K562 (cell line): ENCODE measurements at regions not wholly inside any gene's neighbourhood (a gene's known extent, or its start where the extent isn't known, plus 50 kb on each side); places are given as distances from the start of the nearest gene placed in this dataset.

ENCODE experiments used
- ATAC-seq: fragments of 200-7000 bp; cut with Tn5 transposase; 3 replicates; pipeline ENCODE4 v1.9.1; 2020; ENCODE audit warnings: moderate library complexity
- BruUV-seq: library from RNA; stranded (reverse); fragments of 400-500 nt; replicated peaks from 2 replicates; lab custom pipeline; 2021; lab: Mats Ljungman, UMichigan
- CTCF ChIA-PET: fragments of 300-600 bp; formaldehyde crosslinking; extraction: SDS; loops from one replicate; lab custom pipeline; 2021; ENCODE audit warnings: low intra/inter-chr PET ratio; lab: Yijun Ruan, JAX
- POLR2A ChIA-PET: fragments of 300-600, 350-650 bp; sonication (Branson Sonifier 250); formaldehyde crosslinking; extraction: SDS; loops from one replicate; lab custom pipeline; 2021; ENCODE audit warnings: antibody characterized with exemption, inconsistent platforms; lab: Yijun Ruan, JAX
- DNase-seq, 4 experiments: peaks; one replicate each; pipeline versions ENCODE4 v3.0.0 to v3.0.0-alpha.2; 2011 to 2018; ENCODE audit warnings: low spot score in 3 of 4, mixed read lengths in 3 of 4; ENCODE audit errors: extremely low read depth in 1 of 4
- FAIRE-seq: peaks from 2 replicates; lab custom pipeline; 2011; peaks lifted over from hg19 to GRCh38; lab: Jason Lieb, UNC
- H2AFZ ChIP-seq: 2 replicates; pipeline ENCODE4 v1.6.0; 2011; ENCODE audit warnings: low read depth, low read length, control low read depth, inconsistent platforms
- H3K27ac ChIP-seq: fragments of 200-600 bp; 3 replicates; pipeline ENCODE4 v1.8.0; 2011; ENCODE audit warnings: low read depth, mild to moderate bottlenecking, control low read depth, inconsistent platforms, low read length, moderate library complexity, mixed read lengths; ENCODE audit errors: extremely low read depth
- H3K27me3 ChIP-seq, 2 experiments: fragments of 300-600 bp in 1 of 2; 2 replicates in 1 of 2; 3 replicates in 1 of 2; pipeline versions ENCODE4 v1.6.0 to v1.8.0; 2011; ENCODE audit warnings: inconsistent platforms in 2 of 2, low read length in 2 of 2, mild to moderate bottlenecking in 1 of 2, mixed read lengths in 1 of 2, moderate library complexity in 1 of 2; ENCODE audit not compliant: control insufficient read depth in 2 of 2, insufficient read depth in 2 of 2
- H3K36me3 ChIP-seq: fragments of 300-600 bp; 3 replicates; pipeline ENCODE4 v1.8.0; 2011; ENCODE audit warnings: mild to moderate bottlenecking, low read length, inconsistent platforms; ENCODE audit not compliant: control insufficient read depth, insufficient read depth
- H3K4me1 ChIP-seq, 2 experiments: fragments of 200-600 bp in 1 of 2; replicated peaks in 1 of 2; 2 replicates in 1 of 2; 3 replicates in 1 of 2; pipeline versions ENCODE4 v1.5.1 to v1.8.0; 2011; ENCODE audit warnings: inconsistent platforms in 2 of 2, low read length in 2 of 2, mild to moderate bottlenecking in 1 of 2, mixed read lengths in 1 of 2, moderate library complexity in 1 of 2; ENCODE audit not compliant: control insufficient read depth in 2 of 2, insufficient read depth in 2 of 2
- H3K4me2 ChIP-seq: 2 replicates; pipeline ENCODE4 v1.6.1; 2011; ENCODE audit warnings: low read length, control low read depth, inconsistent platforms, mixed read lengths; ENCODE audit not compliant: insufficient read depth
- H3K4me3 ChIP-seq: fragments of 200-600 bp; sonication (generic), shearing (Covaris generic); 2 replicates; pipeline ENCODE4 v1.5.1; 2016; ENCODE audit warnings: control low read depth, inconsistent platforms
- H3K79me2 ChIP-seq: fragments of 200-600 bp; 3 replicates; pipeline ENCODE4 v1.8.0; 2011; ENCODE audit warnings: low read length, inconsistent platforms; ENCODE audit not compliant: control insufficient read depth, insufficient read depth
- H3K9ac ChIP-seq, 2 experiments: 2 replicates each; pipeline versions ENCODE4 v1.6.0 to v1.6.1; 2011; ENCODE audit warnings: low read depth in 2 of 2, low read length in 2 of 2, control low read depth in 1 of 2, inconsistent platforms in 1 of 2, mild to moderate bottlenecking in 1 of 2, mixed read lengths in 1 of 2; ENCODE audit not compliant: insufficient read depth in 1 of 2
- H3K9me1 ChIP-seq: one replicate; pipeline ENCODE4 v1.6.0; 2011; ENCODE audit warnings: inconsistent platforms, mild to moderate bottlenecking, low read length, moderate library complexity; ENCODE audit not compliant: control insufficient read depth, insufficient read depth
- H3K9me3 ChIP-seq: replicated peaks from 2 replicates; pipeline ENCODE4 v1.5.1; 2011; ENCODE audit warnings: low read depth, low read length, inconsistent platforms; ENCODE audit not compliant: control insufficient read depth, insufficient read depth
- H4K20me1 ChIP-seq: replicated peaks from 2 replicates; pipeline ENCODE4 v1.6.1; 2011; ENCODE audit warnings: low read length, inconsistent platforms, mixed read lengths; ENCODE audit not compliant: control insufficient read depth, insufficient read depth
- HMG20A ChIP-seq: fragments of 450-650 bp; formaldehyde crosslinking; conservative IDR thresholded peaks from 2 replicates; pipeline ENCODE4 v1.4.0; 2020; ENCODE audit warnings: mild to moderate bottlenecking, mixed read lengths
- HMG20B ChIP-seq: fragments of 250-450 bp; sonication (Bioruptor Pico); IDR thresholded peaks from 2 replicates; pipeline ENCODE4 v1.5.0; 2021; ENCODE audit warnings: mild to moderate bottlenecking
- HNRNPUL1 ChIP-seq: fragments of 200-400 bp; formaldehyde crosslinking; IDR thresholded peaks from 2 replicates; pipeline ENCODE4 v1.6.1; 2017; ENCODE audit warnings: low read length
- KLF1 ChIP-seq: fragments of 450-650 bp; IDR thresholded peaks from 2 replicates; pipeline ENCODE4 v1.6.1; 2016; ENCODE audit warnings: missing genetic modification characterization, missing compliant biosample characterization
- MTA1 ChIP-seq: fragments of 450-650 bp; IDR thresholded peaks from 2 replicates; pipeline ENCODE4 v1.6.1; 2017; ENCODE audit warnings: borderline replicate concordance
- NCOA1 ChIP-seq: fragments of 450-650 bp; IDR thresholded peaks from 2 replicates; pipeline ENCODE4 v1.6.1; 2016; ENCODE audit warnings: low read depth
- in situ Hi-C: fragments of 300-500 bp; cut with MboI; formaldehyde crosslinking; loops from 4 replicates; pipeline ENCODE4 v1.15.0; 2018; ENCODE audit warnings: inconsistent platforms, mixed read lengths
- intact Hi-C: fragments of 100-400 bp; cut with micrococcal nuclease; formaldehyde crosslinking; loops from 2 replicates; pipeline ENCODE4 v1.14.2; 2022
- TF ChIP-seq, protein P1 (sequence below): fragments of 450-650 bp; formaldehyde crosslinking; IDR thresholded peaks from 2 replicates; pipeline ENCODE4 v1.4.0; 2020; ENCODE audit warnings: mild to moderate bottlenecking, mixed read lengths
- TF ChIP-seq, protein P2 (sequence below), 3 experiments: fragments of 200-800 bp in 1 of 3; fragments of 250-450 bp in 1 of 3; fragments of 450-650 bp in 1 of 3; sonication (Bioruptor Pico) in 1 of 3; sonication (Bioruptor generic) in 1 of 3; formaldehyde crosslinking in 1 of 3; IDR thresholded peaks; 2 replicates each; pipeline versions ENCODE4 v1.6.1 to v1.8.0; 2016 to 2022; ENCODE audit warnings: mild to moderate bottlenecking in 2 of 3, missing genetic modification characterization in 2 of 3, missing compliant biosample characterization in 1 of 3, moderate library complexity in 1 of 3
- TF ChIP-seq, protein P3 (sequence below), 3 experiments: IDR thresholded peaks in 2 of 3; conservative IDR thresholded peaks in 1 of 3; 2 replicates each; pipeline ENCODE4 v1.5.1; 2011 to 2012; ENCODE audit warnings: low read length in 3 of 3, mild to moderate bottlenecking in 3 of 3, control low read depth in 2 of 3, improper control_type of control experiment in 1 of 3, inconsistent platforms in 1 of 3, low read depth in 1 of 3, mixed read lengths in 1 of 3, moderate library complexity in 1 of 3; ENCODE audit not compliant: insufficient read depth in 2 of 3
- TF ChIP-seq, protein P4 (sequence below): fragments of 250-450 bp; sonication (Bioruptor Pico); IDR thresholded peaks from 2 replicates; pipeline ENCODE4 v1.8.0; 2021; ENCODE audit warnings: mild to moderate bottlenecking, moderate library complexity
- TF ChIP-seq, protein P5 (sequence below): fragments of 450-650 bp; conservative IDR thresholded peaks from 2 replicates; pipeline ENCODE4 v1.6.1; 2016; ENCODE audit warnings: missing genetic modification characterization, low read depth, mild to moderate bottlenecking, missing compliant biosample characterization, moderate library complexity

DNA sequence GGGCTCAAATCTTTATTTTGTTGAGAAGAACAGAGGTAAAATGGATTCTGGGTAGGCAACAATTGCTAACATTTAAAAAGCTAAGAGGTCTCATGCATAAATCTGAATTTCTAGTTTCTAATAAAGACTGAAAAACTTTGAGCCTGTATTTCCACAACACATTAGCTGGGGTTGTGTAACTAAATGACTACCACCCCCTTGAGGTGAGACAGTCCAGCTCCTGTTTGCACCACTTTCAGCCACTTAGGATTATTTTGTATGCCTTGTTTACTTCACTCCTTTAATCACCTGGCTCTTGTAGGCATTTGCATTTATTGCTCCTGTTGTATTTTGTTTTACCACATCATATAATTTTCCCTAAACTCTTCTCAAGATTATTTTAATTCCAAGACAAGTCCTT is 376.6 kb downstream of the PTH2R start:
- no peak overlapping the region for H3K9ac ChIP-seq
- ATAC-seq: no peak; the same call in 2 of the 3 replicates
- no peak overlapping the region for H3K27ac ChIP-seq
- no peaks in the 10 kb centered on the region for H3K36me3 ChIP-seq
- intact Hi-C loops (loop anchor here (5.0 kb wide), 1 partner anchor 316 kb away; no protein-coding TSS in a partner anchor), in situ Hi-C loops (no loop called here)
- H3K79me2 ChIP-seq: no peaks in the 10 kb centered on the region
- H3K9me1 ChIP-seq: no peaks in the 10 kb centered on the region
- BruUV-seq: no TSS peak
- H4K20me1 ChIP-seq: no peaks in the 10 kb centered on the region
- H3K4me1 ChIP-seq: no peaks in the 10 kb centered on the region
- POLR2A ChIA-PET: no interaction called here
- CTCF ChIA-PET: no interaction called here
- H3K27me3 ChIP-seq: no peaks in the 10 kb centered on the region
- H3K4me2 ChIP-seq: no peak overlapping the region
- no peaks in the 10 kb centered on the region; the same call in 1 of the 2 replicates for H3K9me3 ChIP-seq
- FAIRE-seq: no peak
- no peak overlapping the region for H2AFZ ChIP-seq
- DNase-seq: peak in 1 of 4 experiments; percentile 5
- H3K4me3 ChIP-seq: no peak overlapping the region
- TF ChIP-seq HMG20A (CRISPR knock-in tag): no peak
- TF ChIP-seq, protein P1, sequence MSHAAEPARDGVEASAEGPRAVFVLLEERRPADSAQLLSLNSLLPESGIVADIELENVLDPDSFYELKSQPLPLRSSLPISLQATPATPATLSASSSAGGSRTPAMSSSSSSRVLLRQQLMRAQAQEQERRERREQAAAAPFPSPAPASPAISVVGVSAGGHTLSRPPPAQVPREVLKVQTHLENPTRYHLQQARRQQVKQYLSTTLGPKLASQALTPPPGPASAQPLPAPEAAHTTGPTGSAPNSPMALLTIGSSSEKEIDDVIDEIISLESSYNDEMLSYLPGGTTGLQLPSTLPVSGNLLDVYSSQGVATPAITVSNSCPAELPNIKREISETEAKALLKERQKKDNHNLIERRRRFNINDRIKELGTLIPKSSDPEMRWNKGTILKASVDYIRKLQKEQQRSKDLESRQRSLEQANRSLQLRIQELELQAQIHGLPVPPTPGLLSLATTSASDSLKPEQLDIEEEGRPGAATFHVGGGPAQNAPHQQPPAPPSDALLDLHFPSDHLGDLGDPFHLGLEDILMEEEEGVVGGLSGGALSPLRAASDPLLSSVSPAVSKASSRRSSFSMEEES (CRISPR knock-in tag): no peak
- TF ChIP-seq HMG20B: no peak
- TF ChIP-seq, protein P2, sequence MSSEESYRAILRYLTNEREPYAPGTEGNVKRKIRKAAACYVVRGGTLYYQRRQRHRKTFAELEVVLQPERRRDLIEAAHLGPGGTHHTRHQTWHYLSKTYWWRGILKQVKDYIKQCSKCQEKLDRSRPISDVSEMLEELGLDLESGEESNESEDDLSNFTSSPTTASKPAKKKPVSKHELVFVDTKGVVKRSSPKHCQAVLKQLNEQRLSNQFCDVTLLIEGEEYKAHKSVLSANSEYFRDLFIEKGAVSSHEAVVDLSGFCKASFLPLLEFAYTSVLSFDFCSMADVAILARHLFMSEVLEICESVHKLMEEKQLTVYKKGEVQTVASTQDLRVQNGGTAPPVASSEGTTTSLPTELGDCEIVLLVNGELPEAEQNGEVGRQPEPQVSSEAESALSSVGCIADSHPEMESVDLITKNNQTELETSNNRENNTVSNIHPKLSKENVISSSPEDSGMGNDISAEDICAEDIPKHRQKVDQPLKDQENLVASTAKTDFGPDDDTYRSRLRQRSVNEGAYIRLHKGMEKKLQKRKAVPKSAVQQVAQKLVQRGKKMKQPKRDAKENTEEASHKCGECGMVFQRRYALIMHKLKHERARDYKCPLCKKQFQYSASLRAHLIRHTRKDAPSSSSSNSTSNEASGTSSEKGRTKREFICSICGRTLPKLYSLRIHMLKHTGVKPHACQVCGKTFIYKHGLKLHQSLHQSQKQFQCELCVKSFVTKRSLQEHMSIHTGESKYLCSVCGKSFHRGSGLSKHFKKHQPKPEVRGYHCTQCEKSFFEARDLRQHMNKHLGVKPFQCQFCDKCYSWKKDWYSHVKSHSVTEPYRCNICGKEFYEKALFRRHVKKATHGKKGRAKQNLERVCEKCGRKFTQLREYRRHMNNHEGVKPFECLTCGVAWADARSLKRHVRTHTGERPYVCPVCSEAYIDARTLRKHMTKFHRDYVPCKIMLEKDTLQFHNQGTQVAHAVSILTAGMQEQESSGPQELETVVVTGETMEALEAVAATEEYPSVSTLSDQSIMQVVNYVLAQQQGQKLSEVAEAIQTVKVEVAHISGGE (CRISPR knock-in tag; IDR thresholded peaks at IDR 0.05): no peak
- TF ChIP-seq, protein P3, sequence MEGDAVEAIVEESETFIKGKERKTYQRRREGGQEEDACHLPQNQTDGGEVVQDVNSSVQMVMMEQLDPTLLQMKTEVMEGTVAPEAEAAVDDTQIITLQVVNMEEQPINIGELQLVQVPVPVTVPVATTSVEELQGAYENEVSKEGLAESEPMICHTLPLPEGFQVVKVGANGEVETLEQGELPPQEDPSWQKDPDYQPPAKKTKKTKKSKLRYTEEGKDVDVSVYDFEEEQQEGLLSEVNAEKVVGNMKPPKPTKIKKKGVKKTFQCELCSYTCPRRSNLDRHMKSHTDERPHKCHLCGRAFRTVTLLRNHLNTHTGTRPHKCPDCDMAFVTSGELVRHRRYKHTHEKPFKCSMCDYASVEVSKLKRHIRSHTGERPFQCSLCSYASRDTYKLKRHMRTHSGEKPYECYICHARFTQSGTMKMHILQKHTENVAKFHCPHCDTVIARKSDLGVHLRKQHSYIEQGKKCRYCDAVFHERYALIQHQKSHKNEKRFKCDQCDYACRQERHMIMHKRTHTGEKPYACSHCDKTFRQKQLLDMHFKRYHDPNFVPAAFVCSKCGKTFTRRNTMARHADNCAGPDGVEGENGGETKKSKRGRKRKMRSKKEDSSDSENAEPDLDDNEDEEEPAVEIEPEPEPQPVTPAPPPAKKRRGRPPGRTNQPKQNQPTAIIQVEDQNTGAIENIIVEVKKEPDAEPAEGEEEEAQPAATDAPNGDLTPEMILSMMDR (IDR thresholded peaks at IDR 0.05 in 2 of 3, conservative IDR thresholded peaks at IDR 0.05 in 1 of 3; ENCODE audit: insufficient read depth in 2 of 3, low read depth in 1 of 3, low read length in 3 of 3): 0 out of 6 replicates have a peak, but pooled peaks of 1 of the 3 experiments have one; percentile 12
- no peak for TF ChIP-seq MTA1
- TF ChIP-seq, protein P4, sequence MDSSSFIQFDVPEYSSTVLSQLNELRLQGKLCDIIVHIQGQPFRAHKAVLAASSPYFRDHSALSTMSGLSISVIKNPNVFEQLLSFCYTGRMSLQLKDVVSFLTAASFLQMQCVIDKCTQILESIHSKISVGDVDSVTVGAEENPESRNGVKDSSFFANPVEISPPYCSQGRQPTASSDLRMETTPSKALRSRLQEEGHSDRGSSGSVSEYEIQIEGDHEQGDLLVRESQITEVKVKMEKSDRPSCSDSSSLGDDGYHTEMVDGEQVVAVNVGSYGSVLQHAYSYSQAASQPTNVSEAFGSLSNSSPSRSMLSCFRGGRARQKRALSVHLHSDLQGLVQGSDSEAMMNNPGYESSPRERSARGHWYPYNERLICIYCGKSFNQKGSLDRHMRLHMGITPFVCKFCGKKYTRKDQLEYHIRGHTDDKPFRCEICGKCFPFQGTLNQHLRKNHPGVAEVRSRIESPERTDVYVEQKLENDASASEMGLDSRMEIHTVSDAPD (CRISPR knock-in tag): no peak
- no peak for TF ChIP-seq NCOA1
- no peak for TF ChIP-seq HNRNPUL1
- TF ChIP-seq KLF1 (tag): no peak
- TF ChIP-seq, protein P5, sequence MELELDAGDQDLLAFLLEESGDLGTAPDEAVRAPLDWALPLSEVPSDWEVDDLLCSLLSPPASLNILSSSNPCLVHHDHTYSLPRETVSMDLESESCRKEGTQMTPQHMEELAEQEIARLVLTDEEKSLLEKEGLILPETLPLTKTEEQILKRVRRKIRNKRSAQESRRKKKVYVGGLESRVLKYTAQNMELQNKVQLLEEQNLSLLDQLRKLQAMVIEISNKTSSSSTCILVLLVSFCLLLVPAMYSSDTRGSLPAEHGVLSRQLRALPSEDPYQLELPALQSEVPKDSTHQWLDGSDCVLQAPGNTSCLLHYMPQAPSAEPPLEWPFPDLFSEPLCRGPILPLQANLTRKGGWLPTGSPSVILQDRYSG (tag): no peak
